GM18867 (cell line): ENCODE measurements at regions not wholly inside any gene's neighbourhood (a gene's known extent, or its start where the extent isn't known, plus 50 kb on each side); places are given as distances from the start of the nearest gene placed in this dataset.
"Not testable (repeated sequence)": the region's sequence is repeated elsewhere in the genome, so short reads cannot be mapped to it uniquely, and the experiment has no call there.

ENCODE experiments used
- ATAC-seq: cut with Tn5 transposase; IDR thresholded peaks from one replicate; pipeline ENCODE4 v1.9.1; 2021; ENCODE audit warnings: mild to moderate bottlenecking, moderate library complexity; ENCODE audit not compliant: unreplicated experiment

DNA sequence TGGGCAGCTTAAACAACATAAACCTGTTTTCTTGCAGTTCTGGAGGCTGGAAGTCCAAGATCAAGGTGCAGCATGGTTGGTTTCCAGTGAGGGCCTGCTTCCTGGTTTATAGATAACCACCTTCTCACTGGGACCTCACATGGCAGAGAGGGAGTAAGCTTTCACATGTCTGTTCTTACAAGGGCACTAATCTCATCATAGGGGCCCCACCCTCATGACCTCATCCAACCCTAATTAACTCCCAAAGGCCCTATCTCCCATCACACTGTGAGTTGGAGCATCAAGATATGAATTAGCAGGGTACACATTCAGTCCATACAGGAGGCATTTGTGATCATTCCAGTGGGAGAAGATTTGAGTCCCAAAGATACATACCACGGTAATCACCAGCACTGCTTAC, 50.5 kb upstream of the GRIN2A start:
- no peak for ATAC-seq

DNA sequence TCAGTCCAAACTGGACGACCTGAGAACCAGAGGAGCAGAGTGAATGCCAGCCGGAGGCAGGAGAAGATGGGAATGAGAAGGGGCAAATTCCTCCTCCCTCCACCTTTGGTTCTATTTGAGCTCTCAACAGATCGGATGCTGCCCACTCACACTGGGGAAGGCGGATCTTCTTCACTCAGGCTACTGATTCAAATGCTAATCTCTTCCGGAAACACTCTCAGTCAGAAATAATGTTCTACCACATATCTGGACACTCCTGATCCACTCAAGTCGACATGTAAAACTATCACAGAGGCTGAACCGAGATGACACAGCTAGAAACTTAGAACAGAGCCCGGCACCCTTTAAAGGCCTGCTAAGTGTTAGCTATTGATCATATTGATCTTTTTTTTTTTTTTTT, 57.4 kb upstream of the GRIN2A start:
- ATAC-seq = no peak

DNA sequence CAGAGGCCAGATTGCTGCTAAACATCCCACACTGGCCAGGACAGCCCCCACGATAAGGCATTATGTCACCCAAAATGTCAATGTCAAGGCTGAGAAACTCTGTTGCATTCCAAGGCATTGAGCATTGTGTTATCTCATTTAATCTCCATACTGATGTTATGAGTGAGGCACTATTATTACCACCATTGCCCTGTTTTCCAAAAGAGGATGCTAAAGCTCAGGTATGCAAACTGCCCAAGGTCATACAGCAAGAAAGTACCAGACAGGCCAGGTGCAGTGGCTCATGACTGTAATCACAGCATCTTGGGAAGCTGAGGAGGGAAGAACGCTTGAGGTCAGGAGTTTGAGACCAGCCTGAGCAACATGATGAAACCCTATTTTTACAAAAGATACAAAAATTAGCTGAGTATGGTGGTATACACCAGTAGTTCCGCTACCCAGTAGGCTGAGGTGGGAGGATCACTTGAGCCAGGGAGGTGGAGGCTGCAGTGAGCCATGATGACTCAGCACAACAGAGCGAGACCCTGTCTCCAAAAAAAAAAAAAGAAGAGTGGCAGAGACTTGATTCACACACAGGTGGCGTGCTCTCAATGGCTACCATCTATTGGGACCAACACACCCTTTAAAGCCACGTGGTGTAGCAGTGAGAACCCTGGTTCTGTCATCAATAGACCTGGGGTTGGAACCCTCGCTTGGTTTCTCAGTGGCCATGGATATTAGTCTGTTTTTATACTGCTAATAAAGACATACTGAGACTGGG, 58.8 kb upstream of the GRIN2A start:
- ATAC-seq = no peak

DNA sequence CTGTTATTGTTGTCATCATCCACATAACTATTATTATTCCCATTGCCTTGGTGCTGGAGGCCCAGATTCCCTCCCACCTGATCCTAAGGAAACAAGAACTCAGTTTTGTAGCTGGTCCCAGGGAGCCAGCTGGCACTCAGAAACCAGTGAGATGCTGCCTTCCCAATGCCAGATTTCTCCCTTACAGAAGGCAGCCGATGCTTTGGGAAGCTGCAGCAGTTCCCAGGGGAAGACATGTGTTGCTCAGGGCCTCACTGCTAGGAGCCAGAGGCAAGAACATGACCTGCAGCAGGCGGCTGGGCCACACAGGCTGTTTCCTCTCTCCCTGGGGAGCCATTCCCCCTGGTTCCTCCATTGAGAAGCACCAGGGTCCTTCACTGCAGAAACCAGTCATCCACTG, 59.9 kb upstream of the GRIN2A start:
- no peak for ATAC-seq

DNA sequence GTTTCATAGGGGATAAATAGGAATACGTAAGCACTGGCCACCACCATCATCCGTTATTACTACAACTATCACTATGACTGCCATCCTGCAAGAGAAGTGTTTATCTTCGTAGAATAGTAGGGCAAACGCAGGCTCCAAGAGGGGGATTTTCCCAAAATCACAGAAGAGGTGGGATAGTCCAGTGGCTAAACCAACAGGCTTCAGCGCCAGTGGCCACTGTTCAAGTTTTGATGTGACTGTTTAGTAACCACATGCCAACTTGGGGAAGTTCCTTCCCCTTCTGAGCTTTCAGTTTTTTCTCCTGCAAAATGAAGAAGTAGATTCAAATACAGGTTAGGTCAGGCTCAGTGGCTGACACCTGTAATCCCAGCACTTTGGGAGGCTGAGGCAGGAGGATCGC, 60.7 kb upstream of the GRIN2A start:
- no peak for ATAC-seq

DNA sequence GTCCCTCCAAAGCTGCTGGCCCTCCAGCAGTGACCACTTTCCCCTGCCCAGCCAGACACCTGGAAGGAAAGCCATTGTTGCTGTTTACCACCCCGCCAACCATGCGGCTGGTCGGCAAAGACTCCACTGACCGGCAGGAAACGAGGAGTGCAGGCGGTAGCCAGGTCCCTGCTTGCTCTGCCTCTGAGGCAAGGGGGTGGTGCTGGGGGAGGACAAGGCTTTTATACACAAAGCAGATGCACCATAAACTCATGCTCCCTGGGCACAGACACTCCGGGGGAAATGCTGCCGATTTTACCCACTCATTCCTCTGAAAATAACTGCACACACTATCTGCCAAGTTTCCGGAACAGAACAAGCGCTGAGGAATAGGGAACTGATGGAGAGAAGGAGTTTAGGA, 62.8 kb upstream of the GRIN2A start:
- ATAC-seq = no peak

DNA sequence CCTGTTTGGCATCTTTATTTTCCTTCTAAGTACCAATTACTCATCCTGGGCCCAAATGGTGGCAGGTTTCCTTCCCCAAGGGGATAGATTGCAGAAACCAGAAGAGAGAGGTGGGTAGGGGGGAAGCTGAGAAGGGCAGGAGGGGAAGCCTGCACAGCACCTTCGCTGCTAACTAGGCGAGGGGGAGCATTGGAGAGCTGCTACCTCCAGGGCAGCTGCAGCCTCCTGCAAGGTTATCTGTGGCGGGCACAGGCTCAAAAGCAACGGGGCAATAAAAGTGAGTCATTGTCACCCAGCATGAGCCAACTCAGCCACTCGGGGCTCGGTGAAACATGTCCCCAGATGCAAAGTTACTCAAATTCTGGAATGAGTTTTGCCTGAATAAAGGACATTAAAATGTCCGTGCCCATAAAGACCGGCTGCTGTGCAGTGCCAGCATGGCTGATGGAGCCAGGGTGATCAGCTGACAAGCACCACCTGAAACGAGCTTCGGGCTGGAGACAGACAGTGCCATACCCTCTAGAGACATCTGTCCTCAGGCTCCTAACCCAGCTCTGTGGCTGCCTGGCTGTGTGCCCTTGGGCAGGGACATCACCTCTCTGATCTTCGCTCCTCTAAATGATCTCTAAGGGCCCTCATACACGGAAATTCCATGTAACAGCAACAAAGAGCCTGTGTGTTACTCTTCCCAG, 68.1 kb upstream of the GRIN2A start:
- no peak for ATAC-seq

DNA sequence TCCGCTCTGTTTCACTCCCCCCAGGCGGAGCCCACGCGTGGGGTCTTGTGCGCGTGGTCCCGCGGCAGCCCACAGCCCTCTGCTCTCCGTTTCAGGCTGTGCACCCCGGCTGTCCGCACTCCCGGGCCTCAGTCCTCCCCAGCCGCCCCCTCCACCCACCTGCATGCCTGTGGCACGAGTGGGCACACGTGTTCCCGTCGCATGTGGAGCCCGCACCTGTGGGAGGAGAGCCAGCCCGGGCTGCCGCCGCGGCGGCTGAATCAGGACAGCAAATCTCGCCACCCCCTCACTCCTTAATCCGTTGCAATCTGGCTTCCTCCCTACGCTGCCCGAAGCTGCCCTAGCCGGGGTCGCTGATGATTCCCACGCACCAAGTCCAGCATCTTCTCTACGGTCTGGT, 69.9 kb upstream of the GRIN2A start:
- ATAC-seq = no peak

DNA sequence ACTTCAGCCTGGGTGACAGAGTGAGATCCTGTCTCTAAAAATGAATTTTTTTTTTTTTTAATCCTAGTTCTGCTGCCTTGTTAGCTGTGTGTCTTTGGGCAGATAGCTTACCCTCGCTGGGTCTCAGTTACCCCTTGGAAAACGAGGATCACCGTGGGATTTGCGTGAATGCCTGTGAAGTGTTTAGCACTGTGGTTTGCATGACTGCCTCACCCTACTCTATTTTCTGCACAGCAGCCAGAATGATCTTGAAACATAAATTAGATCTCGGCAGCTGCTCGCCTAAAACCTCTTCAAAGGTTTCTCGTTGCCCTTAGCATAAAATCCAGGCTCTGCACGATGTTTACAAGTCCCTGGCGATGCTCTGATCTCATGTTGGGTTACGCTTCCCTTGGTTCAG, 71.2 kb upstream of the GRIN2A start:
- ATAC-seq = no peak

DNA sequence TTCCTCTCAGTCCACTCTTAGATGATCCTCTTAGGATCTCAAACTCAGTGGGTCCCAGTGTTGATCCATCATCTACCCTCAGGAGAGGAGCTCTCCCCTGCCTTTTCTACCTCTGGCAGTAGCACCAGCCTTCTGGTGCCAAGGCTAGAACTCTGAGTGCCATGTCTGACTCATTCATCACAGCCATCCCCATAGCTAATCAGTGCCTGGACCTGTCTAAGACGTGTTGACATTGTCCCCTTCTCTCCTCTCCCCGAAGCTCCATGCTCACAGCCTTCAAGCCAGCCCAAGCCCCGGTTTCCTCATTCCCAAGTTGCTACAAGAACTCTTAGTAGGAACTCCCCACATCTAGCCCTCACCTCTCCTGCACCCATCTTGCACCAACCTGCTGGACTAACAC, 73.5 kb upstream of the GRIN2A start:
- no peak for ATAC-seq

DNA sequence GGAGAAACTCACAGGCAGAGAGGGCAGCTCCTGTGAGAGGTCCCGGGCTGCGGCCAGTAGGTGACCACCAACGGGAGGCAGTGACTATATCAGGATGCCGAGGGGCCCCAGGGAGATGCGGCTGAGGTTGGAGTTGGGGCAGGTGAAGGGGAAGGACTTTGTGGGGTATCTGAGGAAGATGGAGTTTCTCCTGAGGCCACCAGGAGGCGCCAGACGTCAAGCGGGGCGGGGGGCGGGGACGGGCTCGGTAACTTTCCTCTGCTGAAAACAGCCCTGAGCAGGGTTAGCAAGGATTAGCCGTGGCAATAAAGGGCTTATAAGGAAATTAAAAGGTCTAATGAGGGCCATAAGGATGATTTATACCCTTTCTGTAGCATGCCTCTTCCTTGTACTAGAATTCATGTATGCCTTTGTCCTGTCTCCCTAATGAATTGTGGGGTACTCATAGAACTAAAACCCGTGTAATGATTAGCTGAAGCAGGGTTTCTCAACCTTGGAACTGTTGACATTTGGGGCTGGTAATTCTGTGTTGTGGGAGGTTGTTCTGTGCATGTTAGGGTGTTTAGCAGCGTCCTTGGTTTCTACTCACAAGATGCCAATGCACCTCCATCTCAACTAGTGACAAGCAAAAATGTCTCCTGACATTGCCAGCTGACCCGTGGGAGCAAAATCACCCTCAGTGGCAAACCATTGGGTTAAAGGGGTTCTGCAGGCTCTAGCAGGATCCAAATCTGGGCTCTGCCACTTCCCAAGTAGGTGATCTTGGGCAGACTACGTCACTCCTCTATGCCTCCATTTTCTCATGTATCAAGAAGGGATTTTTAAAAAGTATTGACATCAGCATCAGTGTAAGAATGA, 74.8 kb upstream of the GRIN2A start:
- ATAC-seq = no peak

DNA sequence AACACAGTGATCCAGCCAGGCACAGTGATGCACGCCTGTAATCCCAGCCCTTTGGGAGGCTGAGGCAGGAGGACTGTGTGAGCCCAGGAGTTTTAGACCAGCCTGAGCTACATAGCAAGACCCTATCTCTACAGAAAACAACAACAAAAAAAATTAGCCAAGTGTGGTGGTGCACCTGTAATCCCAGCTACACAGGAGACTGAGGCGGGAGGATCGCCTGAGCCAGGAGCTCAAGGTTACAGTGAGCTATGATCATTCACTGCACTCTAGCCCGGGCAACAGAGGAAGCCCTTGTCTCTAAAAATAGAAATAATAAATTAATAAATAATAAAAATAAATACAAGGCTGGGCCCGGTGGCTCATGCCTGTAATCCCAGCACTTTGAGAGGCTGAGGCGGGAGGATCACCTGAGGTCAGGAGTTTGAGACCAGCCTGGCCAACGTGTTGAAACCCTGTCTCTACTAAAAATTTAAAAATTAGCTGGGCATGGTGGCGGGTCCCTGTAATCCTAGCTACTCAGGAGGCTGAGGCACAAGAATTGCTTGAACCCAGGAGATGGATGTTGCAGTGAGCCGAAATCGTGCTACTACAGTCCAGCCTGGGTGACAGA, 75.5 kb upstream of the GRIN2A start:
- not testable (repeated sequence) for ATAC-seq

DNA sequence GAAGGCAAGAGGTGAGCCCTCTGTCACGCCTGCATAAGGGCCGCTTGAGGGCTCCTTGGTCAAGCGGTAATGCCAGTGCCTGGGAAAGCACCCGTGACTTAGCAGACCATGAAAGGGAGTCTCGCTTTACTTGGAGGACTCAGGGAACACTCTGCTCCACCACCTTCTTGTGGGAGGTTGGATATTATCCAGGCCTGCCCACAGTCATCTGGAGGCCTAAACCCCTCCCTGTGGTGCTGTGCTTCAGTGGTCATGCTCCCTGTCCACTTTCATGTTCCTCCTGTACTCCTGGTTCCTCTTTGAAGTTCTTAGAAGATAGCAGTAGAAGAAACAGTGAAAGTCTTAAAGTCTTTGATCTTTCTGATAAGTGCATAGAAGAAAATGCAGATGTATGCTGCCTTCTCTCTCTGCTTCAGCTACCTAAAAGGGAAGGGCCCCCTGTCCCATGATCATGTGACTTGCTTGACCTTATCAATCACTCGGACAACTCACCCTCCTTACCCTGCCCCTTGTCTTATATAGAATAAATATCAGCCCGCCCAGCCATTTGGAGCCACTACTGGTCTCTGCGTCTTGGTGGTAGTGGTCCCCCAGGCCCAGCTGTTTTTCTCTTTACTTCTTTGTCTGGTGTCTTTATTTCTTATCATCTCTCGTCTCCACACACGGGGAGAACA, 76.8 kb upstream of the GRIN2A start:
- not testable (repeated sequence) for ATAC-seq

DNA sequence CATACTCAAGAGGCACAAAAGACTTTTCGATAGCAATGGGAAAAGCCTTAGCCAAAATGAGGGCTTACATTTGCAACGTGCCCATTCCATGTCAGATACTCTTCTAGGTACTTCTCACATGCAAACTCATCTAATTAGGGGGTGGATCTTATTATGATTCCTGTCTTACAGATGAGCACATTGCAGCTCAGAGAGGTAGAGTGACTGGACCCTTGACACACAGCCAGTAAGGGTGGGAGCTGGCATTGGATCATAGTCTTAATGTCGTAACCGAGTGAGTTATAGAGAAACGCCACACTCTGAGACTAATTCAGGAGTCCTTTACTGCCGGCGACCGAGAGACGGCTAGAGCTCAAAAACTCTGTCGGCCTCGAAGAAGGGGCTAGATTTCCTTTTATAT, 78.8 kb upstream of the GRIN2A start:
- ATAC-seq = no peak

DNA sequence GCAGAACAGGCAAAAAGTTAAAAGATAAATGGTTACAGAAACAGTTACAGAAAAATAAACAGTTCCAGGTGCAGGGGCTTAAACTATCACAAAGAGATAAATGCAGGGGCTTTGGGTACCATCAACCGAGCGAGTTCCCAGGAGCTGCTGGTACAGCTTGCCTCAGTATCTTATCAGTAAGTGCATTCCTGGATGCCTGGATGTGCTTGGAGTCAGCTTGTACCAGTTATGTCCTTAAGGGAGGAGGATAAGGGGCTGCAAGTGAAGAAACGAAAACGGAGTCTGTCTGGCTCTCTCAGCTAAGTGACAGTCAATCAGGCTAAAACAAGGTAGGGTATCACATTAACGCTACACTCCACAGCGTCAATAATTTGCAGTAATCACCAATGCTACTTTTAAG, 79.3 kb upstream of the GRIN2A start:
- not testable (repeated sequence) for ATAC-seq

DNA sequence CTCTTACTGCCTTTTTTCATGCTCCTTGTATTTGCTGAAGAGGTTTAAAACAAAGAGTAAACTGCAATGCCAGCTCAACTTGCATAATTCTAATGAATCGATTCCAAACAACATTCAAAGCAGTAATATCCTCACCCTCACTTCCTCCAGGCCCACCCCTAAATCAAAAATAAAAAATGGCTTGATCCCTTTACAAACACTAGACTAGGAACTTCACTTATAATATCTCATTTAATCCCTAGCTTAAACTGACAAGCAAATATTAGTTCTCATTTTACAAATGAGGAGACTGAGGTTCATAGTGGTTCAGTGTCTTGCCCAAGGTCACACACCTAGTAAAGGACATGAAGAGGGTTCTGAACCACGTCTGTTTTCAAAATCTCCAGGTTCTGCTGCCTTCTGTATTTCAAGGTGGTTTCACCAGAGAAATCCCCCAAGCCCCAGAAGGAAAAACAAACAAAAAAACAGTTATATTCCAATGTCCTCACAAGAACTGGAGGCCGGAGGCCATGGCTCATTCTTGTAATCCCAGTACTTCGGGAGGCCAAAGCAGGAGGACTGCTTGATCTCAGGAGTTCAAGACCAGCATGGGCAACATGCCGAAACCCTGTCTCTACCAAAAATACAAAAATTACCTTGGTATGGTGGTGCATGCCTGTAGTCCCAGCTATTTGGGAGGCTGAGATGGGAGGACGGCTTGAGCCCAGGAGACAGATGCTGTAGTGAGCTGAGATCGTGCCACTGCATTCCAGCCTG, 80.3 kb upstream of the GRIN2A start:
- ATAC-seq = no peak

DNA sequence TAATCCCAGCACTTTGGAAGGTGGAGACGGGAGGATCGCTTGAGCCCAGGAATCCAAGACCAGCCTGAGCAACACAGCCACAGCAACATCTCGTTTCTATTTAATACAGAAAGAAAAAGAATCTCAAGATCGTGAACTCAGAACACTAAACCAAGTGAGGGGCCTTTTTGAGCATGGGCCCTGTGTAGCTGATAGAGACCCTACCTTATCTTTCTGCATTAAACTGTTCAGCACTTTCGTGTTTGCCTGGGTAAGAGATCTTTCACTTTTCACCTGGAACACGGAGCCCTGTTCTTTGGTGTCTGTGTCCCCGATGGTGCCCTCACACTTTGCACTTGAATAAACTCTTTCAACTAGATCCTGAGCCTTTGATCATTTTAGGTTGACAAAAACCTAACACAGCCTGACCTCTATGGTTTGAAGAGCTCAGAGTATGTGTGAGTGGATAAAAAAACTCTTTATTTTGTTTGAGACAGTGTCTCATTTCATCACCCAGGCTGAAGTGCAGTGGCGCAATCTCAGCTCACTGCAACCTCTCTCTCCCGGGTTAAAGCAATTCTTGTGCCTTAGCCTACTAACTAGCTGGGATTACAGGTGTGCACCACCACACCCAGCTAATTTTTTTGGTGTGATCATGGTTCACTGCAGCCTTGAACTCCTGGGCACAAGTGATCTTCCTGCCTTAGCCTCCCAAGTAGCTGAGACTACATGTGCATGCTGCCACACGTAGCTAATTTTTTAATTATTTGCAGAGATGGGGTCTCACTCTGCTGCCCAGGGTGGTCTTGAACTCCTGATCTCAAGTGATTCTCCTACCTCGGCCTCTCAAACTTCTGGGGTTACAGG, 83.8 kb upstream of the GRIN2A start:
- ATAC-seq = no peak

DNA sequence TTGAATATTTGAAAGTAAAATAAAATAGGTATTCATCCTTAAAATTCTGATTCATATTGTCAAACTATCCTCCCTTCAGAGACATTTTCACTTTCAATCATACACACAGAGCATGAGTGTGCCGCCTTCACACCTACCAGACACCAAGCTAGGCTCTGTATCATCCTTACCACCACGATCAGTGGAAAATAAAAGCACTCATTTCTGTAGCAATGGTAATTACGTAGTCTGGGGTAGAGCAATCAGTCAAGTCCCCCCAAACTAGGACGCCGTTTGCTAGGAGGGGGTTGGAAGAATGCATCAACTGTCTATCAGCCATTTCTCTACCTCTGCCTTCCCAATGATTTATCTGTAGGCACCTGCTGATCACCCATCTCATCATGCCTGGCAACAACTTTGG, 84.6 kb upstream of the GRIN2A start:
- peak; percentile 86 for ATAC-seq

DNA sequence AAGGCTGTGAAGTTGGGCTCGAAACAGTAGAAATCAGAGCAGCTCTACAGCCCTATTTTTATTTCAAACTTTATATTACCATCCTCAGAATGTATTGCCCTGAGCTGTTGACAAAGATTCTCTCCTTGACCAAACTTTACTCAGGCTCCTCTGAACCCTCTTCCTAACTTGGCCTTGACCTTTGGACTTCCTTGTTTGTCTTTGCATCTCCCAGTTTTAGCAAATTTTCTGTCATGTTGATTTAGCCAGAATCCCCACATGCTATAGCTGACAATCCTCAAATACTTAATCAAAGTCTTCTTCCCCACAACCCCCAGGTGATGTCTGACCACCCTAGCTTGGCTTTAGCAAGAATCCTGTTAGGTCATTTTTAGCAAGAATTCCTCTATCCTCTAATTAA, 87.4 kb upstream of the GRIN2A start:
- ATAC-seq = no peak
